ENCODE measurements at regions not wholly inside any gene's neighbourhood (a gene's known extent, or its start where the extent isn't known, plus 50 kb on each side); places are given as distances from the start of the nearest gene placed in this dataset.
"Not testable (repeated sequence)": the region's sequence is repeated elsewhere in the genome, so short reads cannot be mapped to it uniquely, and the experiment has no call there.

DNA sequence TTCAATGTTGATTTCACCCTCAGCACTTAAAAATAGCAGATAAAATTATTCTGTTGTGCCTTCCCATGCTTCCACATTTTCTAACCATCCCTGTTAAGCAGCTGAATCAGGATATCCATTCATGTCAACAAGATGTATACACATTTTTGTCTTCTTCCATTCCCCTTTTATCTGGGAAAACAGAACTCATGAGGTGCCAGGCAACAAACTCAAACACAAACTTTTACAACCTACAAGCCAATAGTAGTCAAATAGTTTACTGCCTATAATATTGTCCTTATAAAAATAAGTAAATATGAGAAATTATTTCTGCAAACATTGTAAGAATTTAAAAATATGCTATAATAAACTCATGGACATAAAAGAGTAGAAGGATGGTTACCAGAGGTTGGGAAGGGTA is 1569.8 kb downstream of the REEP3 start:
- no peak for DNase-seq
- POLR2A ChIA-PET: no interaction called here
- no peaks in the 10 kb centered on the region for H3K4me1 Mint-ChIP-seq

DNA sequence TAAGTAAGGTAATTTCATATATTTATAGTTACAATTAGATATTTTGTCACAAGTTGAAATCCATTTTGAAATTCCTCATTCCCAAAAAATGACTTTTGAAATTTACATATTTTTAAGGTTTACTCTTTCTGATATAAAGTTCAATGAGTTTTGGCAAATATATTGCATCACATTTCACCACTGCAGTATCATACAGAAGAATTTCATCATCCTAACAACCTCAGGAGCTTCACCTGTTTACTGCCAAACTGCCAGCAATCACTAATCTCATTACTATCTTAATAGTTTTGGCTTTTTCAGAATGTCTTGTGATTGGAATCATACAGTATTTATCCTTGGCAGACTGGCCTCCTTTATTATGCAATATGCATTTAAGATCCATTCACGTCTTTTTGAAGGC is 1578.9 kb downstream of the REEP3 start:
- CTCF ChIA-PET: no interaction called here
- no peak overlapping the region for H3K4me3 Mint-ChIP-seq
- intact Hi-C loops (cut with micrococcal nuclease): no loop called here

More for the DNA sequence above, 1569.8 kb downstream of the REEP3 start:
- H3K27ac ChIP-seq (ENCODE audit: low read length in 2 of 2): no peak overlapping the region
- H3K9me3 ChIP-seq (ENCODE audit: control extremely low read depth in 1 of 3, control insufficient read depth in 2 of 3, insufficient read depth in 1 of 3, low read length in 2 of 3): no peaks in the 10 kb centered on the region
- intact Hi-C loops (cut with micrococcal nuclease): no loop called here
- TF ChIP-seq EZH2 (IDR thresholded peaks at IDR 0.05; ENCODE audit: borderline replicate concordance, insufficient read depth, low read depth, low read length, poor library complexity, severe bottlenecking): no peak
- TF ChIP-seq, protein P1, sequence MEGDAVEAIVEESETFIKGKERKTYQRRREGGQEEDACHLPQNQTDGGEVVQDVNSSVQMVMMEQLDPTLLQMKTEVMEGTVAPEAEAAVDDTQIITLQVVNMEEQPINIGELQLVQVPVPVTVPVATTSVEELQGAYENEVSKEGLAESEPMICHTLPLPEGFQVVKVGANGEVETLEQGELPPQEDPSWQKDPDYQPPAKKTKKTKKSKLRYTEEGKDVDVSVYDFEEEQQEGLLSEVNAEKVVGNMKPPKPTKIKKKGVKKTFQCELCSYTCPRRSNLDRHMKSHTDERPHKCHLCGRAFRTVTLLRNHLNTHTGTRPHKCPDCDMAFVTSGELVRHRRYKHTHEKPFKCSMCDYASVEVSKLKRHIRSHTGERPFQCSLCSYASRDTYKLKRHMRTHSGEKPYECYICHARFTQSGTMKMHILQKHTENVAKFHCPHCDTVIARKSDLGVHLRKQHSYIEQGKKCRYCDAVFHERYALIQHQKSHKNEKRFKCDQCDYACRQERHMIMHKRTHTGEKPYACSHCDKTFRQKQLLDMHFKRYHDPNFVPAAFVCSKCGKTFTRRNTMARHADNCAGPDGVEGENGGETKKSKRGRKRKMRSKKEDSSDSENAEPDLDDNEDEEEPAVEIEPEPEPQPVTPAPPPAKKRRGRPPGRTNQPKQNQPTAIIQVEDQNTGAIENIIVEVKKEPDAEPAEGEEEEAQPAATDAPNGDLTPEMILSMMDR (IDR thresholded peaks at IDR 0.05): no peak
- no peaks in the 10 kb centered on the region for H3K27me3 ChIP-seq (replicated peaks in 1 of 4; ENCODE audit: control extremely low read depth in 1 of 4, control insufficient read depth in 3 of 4, insufficient read depth in 4 of 4, low read length in 3 of 4)
- no peak for ATAC-seq (ENCODE audit: low read depth)
- CTCF ChIA-PET: no interaction called here
- no peak overlapping the region for H3K4me2 ChIP-seq (replicated peaks; ENCODE audit: low read depth, low read length, poor library complexity, severe bottlenecking)
- no peaks in the 10 kb centered on the region for H3K36me3 ChIP-seq (replicated peaks in 1 of 2; ENCODE audit: control extremely low read depth in 1 of 2, control insufficient read depth in 1 of 2, extremely low read depth in 1 of 2, insufficient read depth in 2 of 2, low read length in 1 of 2)
- no peaks in the 10 kb centered on the region for H3K4me1 ChIP-seq (ENCODE audit: control insufficient read depth in 2 of 2, insufficient read depth in 2 of 2, low read length in 2 of 2)
- H4K20me1 ChIP-seq (ENCODE audit: control insufficient read depth, insufficient read depth, low read length, poor library complexity, severe bottlenecking): no peaks in the 10 kb centered on the region
- H2AFZ ChIP-seq (ENCODE audit: insufficient read depth, low read depth, low read length, poor library complexity, severe bottlenecking): no peak overlapping the region
- no peak overlapping the region for H3K27ac Mint-ChIP-seq
- no peak overlapping the region for H3K4me3 ChIP-seq (ENCODE audit: control extremely low read depth in 1 of 5, extremely low read depth in 1 of 5, insufficient read depth in 1 of 5, low read depth in 2 of 5, low read length in 4 of 5)
- no peaks in the 10 kb centered on the region for H3K27me3 Mint-ChIP-seq
- no peaks in the 10 kb centered on the region for H3K79me2 ChIP-seq (ENCODE audit: control insufficient read depth, insufficient read depth, low read length)
- H3K9me3 Mint-ChIP-seq (ENCODE audit: insufficient read depth): peaks cover 2% of the 10 kb centered on the region
- H3K9ac ChIP-seq (ENCODE audit: low read length): no peak overlapping the region
- no peak overlapping the region for H3K4me3 Mint-ChIP-seq

DNA sequence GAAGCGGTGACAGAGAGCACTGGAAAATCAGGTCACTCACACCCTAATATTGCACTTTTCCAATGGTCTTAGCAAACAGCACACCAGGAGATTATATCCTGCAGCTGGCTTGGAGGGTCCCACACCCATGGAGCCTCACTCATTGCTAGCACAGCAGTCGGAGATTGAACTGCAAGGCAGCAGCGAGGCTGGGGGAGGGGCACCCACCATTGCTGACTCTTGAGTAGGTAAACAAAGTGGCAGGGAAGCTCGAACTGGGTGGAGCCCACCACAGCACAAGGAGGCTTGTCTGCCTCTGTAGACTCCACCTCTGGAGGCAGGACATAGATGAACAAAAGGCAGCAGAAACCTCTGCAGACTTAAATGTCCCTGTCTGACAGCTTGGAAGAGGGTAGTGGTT is 1579.7 kb downstream of the REEP3 start:
- H3K36me3 ChIP-seq (replicated peaks in 1 of 2; ENCODE audit: control extremely low read depth in 1 of 2, control insufficient read depth in 1 of 2, extremely low read depth in 1 of 2, insufficient read depth in 2 of 2, low read length in 1 of 2); CTCF ChIA-PET; H3K27me3 ChIP-seq (replicated peaks in 1 of 4; ENCODE audit: control extremely low read depth in 1 of 4, control insufficient read depth in 3 of 4, insufficient read depth in 4 of 4, low read length in 3 of 4); H3K9me3 Mint-ChIP-seq (ENCODE audit: insufficient read depth); intact Hi-C loops (cut with micrococcal nuclease); H3K4me2 ChIP-seq (replicated peaks; ENCODE audit: low read depth, low read length, poor library complexity, severe bottlenecking); H3K4me3 Mint-ChIP-seq; H3K27ac ChIP-seq (ENCODE audit: low read length in 2 of 2); H3K9me3 ChIP-seq (ENCODE audit: control extremely low read depth in 1 of 3, control insufficient read depth in 2 of 3, insufficient read depth in 1 of 3, low read length in 2 of 3); DNase-seq; H2AFZ ChIP-seq (ENCODE audit: insufficient read depth, low read depth, low read length, poor library complexity, severe bottlenecking); ATAC-seq (ENCODE audit: low read depth); H3K79me2 ChIP-seq (ENCODE audit: control insufficient read depth, insufficient read depth, low read length); H4K20me1 ChIP-seq (ENCODE audit: control insufficient read depth, insufficient read depth, low read length, poor library complexity, severe bottlenecking); H3K4me1 ChIP-seq (ENCODE audit: control insufficient read depth in 2 of 2, insufficient read depth in 2 of 2, low read length in 2 of 2); H3K27ac Mint-ChIP-seq; H3K4me1 Mint-ChIP-seq; H3K9ac ChIP-seq (ENCODE audit: low read length); H3K27me3 Mint-ChIP-seq; H3K4me3 ChIP-seq (ENCODE audit: control extremely low read depth in 1 of 5, extremely low read depth in 1 of 5, insufficient read depth in 1 of 5, low read depth in 2 of 5, low read length in 4 of 5); POLR2A ChIA-PET: not testable (repeated sequence)
- 89% methylated on average over 3 of the region's 4 CpGs for WGBS (ENCODE audit: insufficient coverage)

More for the DNA sequence above, 1578.9 kb downstream of the REEP3 start:
- H3K9ac ChIP-seq (ENCODE audit: low read length): no peak overlapping the region
- peaks cover 3% of the 10 kb centered on the region for H3K9me3 Mint-ChIP-seq (ENCODE audit: insufficient read depth)
- ATAC-seq (ENCODE audit: low read depth) (no peak), DNase-seq (no peak)
- no CpG with 5 or more reads among the region's 1 CpG for WGBS (ENCODE audit: insufficient coverage)
- H3K27me3 ChIP-seq (replicated peaks in 1 of 4; ENCODE audit: control extremely low read depth in 1 of 4, control insufficient read depth in 3 of 4, insufficient read depth in 4 of 4, low read length in 3 of 4): no peaks in the 10 kb centered on the region
- H4K20me1 ChIP-seq (ENCODE audit: control insufficient read depth, insufficient read depth, low read length, poor library complexity, severe bottlenecking): no peaks in the 10 kb centered on the region
- H3K4me1 Mint-ChIP-seq: no peaks in the 10 kb centered on the region
- H3K4me2 ChIP-seq (replicated peaks; ENCODE audit: low read depth, low read length, poor library complexity, severe bottlenecking): no peak overlapping the region
- H3K4me1 ChIP-seq (ENCODE audit: control insufficient read depth in 2 of 2, insufficient read depth in 2 of 2, low read length in 2 of 2): no peaks in the 10 kb centered on the region
- H3K27ac Mint-ChIP-seq: no peak overlapping the region
- H3K36me3 ChIP-seq (replicated peaks in 1 of 2; ENCODE audit: control extremely low read depth in 1 of 2, control insufficient read depth in 1 of 2, extremely low read depth in 1 of 2, insufficient read depth in 2 of 2, low read length in 1 of 2): no peaks in the 10 kb centered on the region
- no peak overlapping the region for H3K27ac ChIP-seq (ENCODE audit: low read length in 2 of 2)
- no peak overlapping the region for H3K4me3 ChIP-seq (ENCODE audit: control extremely low read depth in 1 of 5, extremely low read depth in 1 of 5, insufficient read depth in 1 of 5, low read depth in 2 of 5, low read length in 4 of 5)
- no peaks in the 10 kb centered on the region for H3K79me2 ChIP-seq (ENCODE audit: control insufficient read depth, insufficient read depth, low read length)
- H3K27me3 Mint-ChIP-seq: no peaks in the 10 kb centered on the region
- POLR2A ChIA-PET: no interaction called here
- H2AFZ ChIP-seq (ENCODE audit: insufficient read depth, low read depth, low read length, poor library complexity, severe bottlenecking): no peak overlapping the region
- H3K9me3 ChIP-seq (ENCODE audit: control extremely low read depth in 1 of 3, control insufficient read depth in 2 of 3, insufficient read depth in 1 of 3, low read length in 2 of 3): peaks cover 0 to 7% (median 1%) of the 10 kb centered on the region in 3 donors
- TF ChIP-seq EZH2 (IDR thresholded peaks at IDR 0.05; ENCODE audit: borderline replicate concordance, insufficient read depth, low read depth, low read length, poor library complexity, severe bottlenecking): no peak
- TF ChIP-seq, protein P1 (IDR thresholded peaks at IDR 0.05): no peak

All from B cell (primary cell).